Ectodermal cell (in vitro differentiated cells): ENCODE measurements at regions not wholly inside any gene's neighbourhood (a gene's known extent, or its start where the extent isn't known, plus 50 kb on each side); places are given as distances from the start of the nearest gene placed in this dataset.

Experiments used
- H3K27ac ChIP-seq: 2 replicates; pipeline ENCODE4 v1.7.0; 2013; ENCODE audit warnings: mild to moderate bottlenecking, low read depth, low read length; ENCODE audit not compliant: insufficient read depth, poor library complexity, severe bottlenecking
- H3K27me3 ChIP-seq: 2 replicates; pipeline ENCODE4 v1.7.0; 2013; ENCODE audit warnings: mild to moderate bottlenecking, low read length; ENCODE audit not compliant: insufficient read depth, control insufficient read depth, poor library complexity, severe bottlenecking
- H3K36me3 ChIP-seq: one replicate; pipeline ENCODE4 v1.7.0; 2013; ENCODE audit warnings: low read length; ENCODE audit not compliant: control insufficient read depth, insufficient read depth
- H3K4me1 ChIP-seq: one replicate; pipeline ENCODE4 v1.7.0; 2013; ENCODE audit warnings: low read length; ENCODE audit not compliant: control insufficient read depth, insufficient read depth
- H3K4me3 ChIP-seq: 2 replicates; pipeline ENCODE4 v1.7.0; 2013; ENCODE audit warnings: low read depth, low read length, control low read depth; ENCODE audit not compliant: insufficient read depth
- H3K9me3 ChIP-seq: 2 replicates; pipeline ENCODE4 v1.7.0; 2013; ENCODE audit warnings: mild to moderate bottlenecking, low read length, moderate library complexity; ENCODE audit not compliant: control insufficient read depth
- WGBS, 2 experiments: methylation state at CpG; one replicate each; pipeline ENCODE4 v1.1.7; 2013; ENCODE audit warnings: missing lambda C conversion rate in 2 of 2; 5-methylcytosine and 5-hydroxymethylcytosine counted together

GRCh38 chr5:2451100-2451499, 300.4 kb downstream of the IRX2 start:
- H3K4me1 ChIP-seq: no peaks in the 10 kb centered on the region
- no peaks in the 10 kb centered on the region for H3K9me3 ChIP-seq
- H3K36me3 ChIP-seq: no peaks in the 10 kb centered on the region
- no peak overlapping the region for H3K4me3 ChIP-seq
- H3K27me3 ChIP-seq: no peaks in the 10 kb centered on the region
- no peak overlapping the region for H3K27ac ChIP-seq

GRCh38 chr5:2442496-2443354, 308.8 kb downstream of the IRX2 start:
- H3K4me3 ChIP-seq: no peak overlapping the region
- 93 to 94% methylated on average over 31 of the region's 31 CpGs for WGBS, 2 experiments
- no peaks in the 10 kb centered on the region for H3K27me3 ChIP-seq
- H3K9me3 ChIP-seq: no peaks in the 10 kb centered on the region
- H3K4me1 ChIP-seq: no peaks in the 10 kb centered on the region
- no peak overlapping the region for H3K27ac ChIP-seq
- H3K36me3 ChIP-seq: no peaks in the 10 kb centered on the region

GRCh38 chr5:2441495-2442180, 309.8 kb downstream of the IRX2 start:
- 95% methylated on average over 14 of the region's 14 CpGs for WGBS, 2 experiments
- Histone ChIP-seq H3K27me3 (no peaks in the 10 kb centered on the region), H3K4me3 (no peak overlapping the region), H3K9me3 (no peaks in the 10 kb centered on the region), H3K4me1 (no peaks in the 10 kb centered on the region), H3K36me3 (no peaks in the 10 kb centered on the region), H3K27ac (no peak overlapping the region)

- H3K36me3 ChIP-seq: no peaks in the 10 kb centered on the region
- no peak overlapping the region for H3K27ac ChIP-seq
- no peaks in the 10 kb centered on the region for H3K4me1 ChIP-seq
- no peak overlapping the region for H3K4me3 ChIP-seq
- no peaks in the 10 kb centered on the region for H3K9me3 ChIP-seq
- H3K27me3 ChIP-seq: no peaks in the 10 kb centered on the region
- 91 to 93% methylated on average over 3 of the region's 3 CpGs for WGBS, 2 experiments
Measured at GRCh38 chr5:2439608-2440007, 311.9 kb downstream of the IRX2 start.

GRCh38 chr5:2433086-2433485, 318.4 kb downstream of the IRX2 start:
- no peaks in the 10 kb centered on the region for H3K36me3 ChIP-seq
- H3K4me3 ChIP-seq: no peak overlapping the region
- H3K4me1 ChIP-seq: no peaks in the 10 kb centered on the region
- H3K27ac ChIP-seq: no peak overlapping the region
- no peaks in the 10 kb centered on the region for H3K27me3 ChIP-seq
- 92% methylated on average over 5 to 6 of the region's 6 CpGs for WGBS, 2 experiments
- peaks cover 8% of the 10 kb centered on the region for H3K9me3 ChIP-seq

- Histone ChIP-seq H3K4me1 (no peaks in the 10 kb centered on the region), H3K9me3 (peaks cover 8% of the 10 kb centered on the region), H3K4me3 (no peak overlapping the region), H3K27ac (no peak overlapping the region), H3K36me3 (no peaks in the 10 kb centered on the region), H3K27me3 (no peaks in the 10 kb centered on the region)
- WGBS, 2 experiments: 66 to 73% methylated on average over 11 to 13 of the region's 14 CpGs
Measured at GRCh38 chr5:2432076-2432920, 319.2 kb downstream of the IRX2 start.

GRCh38 chr5:2430606-2431005, 320.9 kb downstream of the IRX2 start:
- H3K27ac ChIP-seq: no peak overlapping the region
- H3K9me3 ChIP-seq: peaks cover 8% of the 10 kb centered on the region
- no peaks in the 10 kb centered on the region for H3K4me1 ChIP-seq
- 99 to 100% methylated on average over 2 to 5 of the region's 5 CpGs for WGBS, 2 experiments
- no peaks in the 10 kb centered on the region for H3K27me3 ChIP-seq
- H3K36me3 ChIP-seq: no peaks in the 10 kb centered on the region
- H3K4me3 ChIP-seq: no peak overlapping the region

- Histone ChIP-seq H3K27ac (no peak overlapping the region), H3K9me3 (peaks cover 8% of the 10 kb centered on the region), H3K27me3 (no peaks in the 10 kb centered on the region), H3K4me3 (no peak overlapping the region), H3K4me1 (no peaks in the 10 kb centered on the region), H3K36me3 (no peaks in the 10 kb centered on the region)
- 93 to 96% methylated on average over 4 of the region's 4 CpGs for WGBS, 2 experiments
Measured at GRCh38 chr5:2427983-2428382, 323.5 kb downstream of the IRX2 start.

GRCh38 chr5:2423634-2424033, 327.8 kb downstream of the IRX2 start:
- 92 to 100% methylated on average over 1 of the region's 2 CpGs for WGBS, 2 experiments
- Histone ChIP-seq H3K27ac (no peak overlapping the region), H3K27me3 (no peaks in the 10 kb centered on the region), H3K36me3 (no peaks in the 10 kb centered on the region), H3K9me3 (no peaks in the 10 kb centered on the region), H3K4me1 (no peaks in the 10 kb centered on the region), H3K4me3 (no peak overlapping the region)

- Histone ChIP-seq H3K27me3 (no peaks in the 10 kb centered on the region), H3K27ac (no peak overlapping the region), H3K4me1 (no peaks in the 10 kb centered on the region), H3K9me3 (no peaks in the 10 kb centered on the region), H3K36me3 (no peaks in the 10 kb centered on the region), H3K4me3 (no peak overlapping the region)
- 94 to 95% methylated on average over 9 of the region's 9 CpGs for WGBS, 2 experiments
Measured at GRCh38 chr5:2417301-2417700, 334.2 kb downstream of the IRX2 start.
